ENCODE measurements at regions not wholly inside any gene's neighbourhood (a gene's known extent, or its start where the extent isn't known, plus 50 kb on each side); places are given as distances from the start of the nearest gene placed in this dataset.

GRCh38 chr6:125526007-125526720 lies 223.3 kb upstream of the HEY2 start:
- Histone ChIP-seq H4K20me1 (replicated peaks in 1 of 2; ENCODE audit: control insufficient read depth in 1 of 2, insufficient read depth in 2 of 2, low read length in 2 of 2) (no peaks in the 10 kb centered on the region), H3K9me3 (ENCODE audit: insufficient read depth in 2 of 2, low read depth in 1 of 2, low read length in 1 of 2) (no peaks in the 10 kb centered on the region), H4K5ac (ENCODE audit: insufficient read length, low read depth, low read length) (no peak overlapping the region), H3K4me2 (ENCODE audit: insufficient read depth in 1 of 2, low read depth in 2 of 2, low read length in 2 of 2) (no peak overlapping the region), H3K23ac (ENCODE audit: insufficient read length) (no peak overlapping the region), H2AK5ac (ENCODE audit: low read depth, low read length) (no peak overlapping the region), H3K23me2 (ENCODE audit: low read depth, low read length) (no peaks in the 10 kb centered on the region), H3K4ac (replicated peaks; ENCODE audit: insufficient read length, low read depth, low read length) (no peak overlapping the region), H3K56ac (replicated peaks; ENCODE audit: insufficient read length, low read depth, low read length) (no peak overlapping the region), H4K91ac (replicated peaks; ENCODE audit: insufficient read length, low read length) (no peak overlapping the region), H2BK12ac (ENCODE audit: low read depth, low read length) (no peak overlapping the region), H3K4me1 (replicated peaks in 1 of 4; ENCODE audit: control insufficient read depth in 3 of 4, insufficient read depth in 4 of 4, low read length in 3 of 4) (peaks cover 4 to 13% (median 7%) of the 10 kb centered on the region in 4 experiments; a peak in 5 of 7 replicates), H4K8ac (ENCODE audit: extremely low read depth, insufficient read depth, low read length) (no peak overlapping the region), H3K4me3 (ENCODE audit: extremely low read depth in 1 of 4, insufficient read depth in 2 of 4, low read depth in 3 of 4, low read length in 4 of 4) (no peak overlapping the region), H3K9ac (replicated peaks in 1 of 4; ENCODE audit: extremely low read depth in 1 of 4, low read depth in 3 of 4, low read length in 3 of 4) (no peak overlapping the region), H3K14ac (ENCODE audit: insufficient read length) (no peak overlapping the region), H3K27me3 (replicated peaks in 1 of 4; ENCODE audit: control insufficient read depth in 3 of 4, extremely low read depth in 1 of 4, insufficient read depth in 3 of 4, low read length in 3 of 4) (no peaks in the 10 kb centered on the region), H3K36me3 (ENCODE audit: control insufficient read depth in 2 of 4, insufficient read depth in 4 of 4, low read length in 3 of 4) (no peaks in the 10 kb centered on the region), H3K79me1 (ENCODE audit: low read depth, low read length) (no peaks in the 10 kb centered on the region), H2BK15ac (ENCODE audit: low read length) (no peak overlapping the region), H2BK120ac (replicated peaks; ENCODE audit: low read depth, low read length) (no peak overlapping the region), H3K18ac (ENCODE audit: extremely low read depth, low read length) (no peak overlapping the region), H2BK20ac (ENCODE audit: low read length) (no peak overlapping the region), H2AFZ (ENCODE audit: low read length) (no peak overlapping the region), H3K79me2 (ENCODE audit: control insufficient read depth in 1 of 2, insufficient read depth in 2 of 2, low read length in 2 of 2) (no peaks in the 10 kb centered on the region), H3K27ac (ENCODE audit: low read depth, low read length) (no peak overlapping the region), H2BK5ac (ENCODE audit: low read depth, low read length) (no peak overlapping the region)
- POLR2A ChIA-PET (ENCODE audit: partially characterized antibody), result interaction anchor here (0.6 to 1.0 kb wide), 2 partner anchors 10 to 78 kb away, joined by 3 read pairs; no protein-coding TSS in a partner anchor
- no peak for FAIRE-seq
- CTCF ChIA-PET (ENCODE audit: partially characterized antibody), result interaction anchor here (1.1 kb wide), 1 partner anchor 234 kb away, joined by 4 read pairs; no protein-coding TSS in a partner anchor
- DNase-seq (ENCODE audit: low read depth in 1 of 2, low spot score in 2 of 2), result no peak
- WGBS, 2 experiments (ENCODE audit: extremely low coverage in 1 of 2, insufficient coverage in 1 of 2, insufficient read length in 1 of 2, insufficient replicate concordance in 2 of 2, low coverage in 1 of 2, low lambda C conversion rate in 2 of 2, missing lambda C conversion rate in 1 of 2), result 0% methylated on average over 1 of the region's 1 CpG; no CpG with 5 or more reads in 1 of the 2 experiments
- TF ChIP-seq EZH2 (IDR thresholded peaks at IDR 0.05; ENCODE audit: low read depth, low read length, severe bottlenecking) (no peak), RXRA (IDR thresholded peaks at IDR 0.05; ENCODE audit: insufficient read depth, low read depth, low read length) (no peak), TCF12 (IDR thresholded peaks at IDR 0.05; ENCODE audit: low read depth, low read length) (no peak), CTBP2 (IDR thresholded peaks at IDR 0.05; ENCODE audit: borderline replicate concordance, insufficient read depth, insufficient read length, low read length) (no peak), CEBPB (IDR thresholded peaks at IDR 0.05; ENCODE audit: low read depth, low read length) (no peak), EGR1 (IDR thresholded peaks at IDR 0.05; ENCODE audit: borderline replicate concordance, low read depth, low read length) (no peak), CHD2 (IDR thresholded peaks at IDR 0.05; ENCODE audit: low read length) (no peak), SAP30 (IDR thresholded peaks at IDR 0.05; ENCODE audit: insufficient read depth, insufficient replicate concordance, low read length) (no peak), JUND (IDR thresholded peaks at IDR 0.05; ENCODE audit: low read length) (no peak), GABPA (IDR thresholded peaks at IDR 0.05; ENCODE audit: borderline replicate concordance, insufficient read depth, low read length) (no peak), TEAD4 (IDR thresholded peaks at IDR 0.05; ENCODE audit: low read depth, low read length) (no peak), RAD21 (IDR thresholded peaks at IDR 0.05 in 1 of 2, conservative IDR thresholded peaks at IDR 0.05 in 1 of 2; ENCODE audit: low read depth in 2 of 2, low read length in 2 of 2) (no peak)

All from H1 (cell line).